Left ventricle myocardium inferior (tissue), 1 donor: ENCODE measurements at regions not wholly inside any gene's neighbourhood (a gene's known extent, or its start where the extent isn't known, plus 50 kb on each side); places are given as distances from the start of the nearest gene placed in this dataset.

Source experiments
- DNase-seq: peaks from one replicate; pipeline ENCODE4 v3.0.0-alpha.2; 2020
- H3K27ac ChIP-seq: fragments of 200-600 bp; replicated peaks from 2 replicates; pipeline ENCODE4 v1.8.0; 2021
- H3K27me3 ChIP-seq: fragments of 200-600 bp; 2 replicates; pipeline ENCODE4 v1.8.0; 2021; ENCODE audit warnings: low read depth
- H3K36me3 ChIP-seq: fragments of 200-600 bp; 2 replicates; pipeline ENCODE4 v1.8.0; 2021
- H3K4me1 ChIP-seq: fragments of 200-600 bp; 2 replicates; pipeline ENCODE4 v1.8.0; 2021
- H3K4me3 ChIP-seq: fragments of 200-600 bp; 2 replicates; pipeline ENCODE4 v1.8.0; 2021; ENCODE audit warnings: mild to moderate bottlenecking, moderate library complexity
- H3K9me3 ChIP-seq: fragments of 200-600 bp; replicated peaks from 2 replicates; pipeline ENCODE4 v1.8.0; 2021
- CTCF ChIP-seq: fragments of 200-600 bp; IDR thresholded peaks from 2 replicates; pipeline ENCODE4 v1.8.0; 2021; ENCODE audit warnings: antibody characterized with exemption, mild to moderate bottlenecking, borderline replicate concordance
- intact Hi-C: fragments of 100-400 bp; cut with micrococcal nuclease; formaldehyde crosslinking; loops from one replicate; pipeline ENCODE4 v1.11.0; 2022
- donor health status: DM: no; HTN: yes; CAD: no; lungs with severe emphysema.

GRCh38 chr16:85183564-85183963 lies 71.3 kb upstream of the CIBAR2 start:
- no peak overlapping the region for H3K27ac ChIP-seq
- H3K36me3 ChIP-seq = peaks cover 10% of the 10 kb centered on the region
- H3K27me3 ChIP-seq = no peaks in the 10 kb centered on the region
- peaks cover 16% of the 10 kb centered on the region for H3K9me3 ChIP-seq
- peaks cover 52% of the 10 kb centered on the region for H3K4me1 ChIP-seq
- no peak for DNase-seq
- H3K4me3 ChIP-seq = no peak overlapping the region
- intact Hi-C loops = no loop called here
- TF ChIP-seq CTCF = no peak

GRCh38 chr16:85184404-85184803 lies 72.1 kb upstream of the CIBAR2 start:
- H3K4me3 ChIP-seq = no peak overlapping the region
- no peak for DNase-seq
- peaks cover 24% of the 10 kb centered on the region for H3K9me3 ChIP-seq
- no peaks in the 10 kb centered on the region for H3K27me3 ChIP-seq
- no peak overlapping the region for H3K27ac ChIP-seq
- intact Hi-C loops = no loop called here
- peaks cover 56% of the 10 kb centered on the region for H3K4me1 ChIP-seq
- H3K36me3 ChIP-seq = peaks cover 10% of the 10 kb centered on the region
- TF ChIP-seq CTCF = no peak

- peaks cover 10% of the 10 kb centered on the region for H3K36me3 ChIP-seq
- no peak overlapping the region for H3K4me3 ChIP-seq
- no peak for TF ChIP-seq CTCF
- peaks cover 49% of the 10 kb centered on the region for H3K4me1 ChIP-seq
- H3K27me3 ChIP-seq = no peaks in the 10 kb centered on the region
- DNase-seq = peak; percentile 54
- H3K9me3 ChIP-seq = peaks cover 35% of the 10 kb centered on the region
- intact Hi-C loops = no loop called here
- peak overlapping the region; percentile 79 for H3K27ac ChIP-seq
Measured at GRCh38 chr16:85185303-85186100, 73.2 kb upstream of the CIBAR2 start.

- TF ChIP-seq CTCF = no peak
- intact Hi-C loops = no loop called here
- H3K27ac ChIP-seq = peak overlapping the region; percentile 79
- H3K4me1 ChIP-seq = peaks cover 45% of the 10 kb centered on the region
- peaks cover 10% of the 10 kb centered on the region for H3K36me3 ChIP-seq
- no peak overlapping the region for H3K4me3 ChIP-seq
- no peaks in the 10 kb centered on the region for H3K27me3 ChIP-seq
- peak; percentile 60 for DNase-seq
- peaks cover 43% of the 10 kb centered on the region for H3K9me3 ChIP-seq
Measured at GRCh38 chr16:85187002-85187401, 74.7 kb upstream of the CIBAR2 start.

- intact Hi-C loops = no loop called here
- peak overlapping the region; percentile 79 for H3K27ac ChIP-seq
- TF ChIP-seq CTCF = no peak
- H3K9me3 ChIP-seq = peaks cover 43% of the 10 kb centered on the region
- no peak for DNase-seq
- no peaks in the 10 kb centered on the region for H3K27me3 ChIP-seq
- no peak overlapping the region for H3K4me3 ChIP-seq
- H3K36me3 ChIP-seq = peaks cover 10% of the 10 kb centered on the region
- H3K4me1 ChIP-seq = peaks cover 47% of the 10 kb centered on the region
Measured at GRCh38 chr16:85187447-85187846, 75.2 kb upstream of the CIBAR2 start.
